VCaP (cell line): ENCODE measurements at regions not wholly inside any gene's neighbourhood (a gene's known extent, or its start where the extent isn't known, plus 50 kb on each side); places are given as distances from the start of the nearest gene placed in this dataset.

Source experiments
- H3K27ac ChIP-seq: fragments of 450-650 bp; 2 replicates; pipeline ENCODE4 v1.5.1; 2017
- CTCF ChIP-seq: fragments of 450-650 bp; conservative IDR thresholded peaks from 2 replicates; pipeline ENCODE4 v1.5.1; 2017; ENCODE audit warnings: mild to moderate bottlenecking, moderate library complexity

DNA sequence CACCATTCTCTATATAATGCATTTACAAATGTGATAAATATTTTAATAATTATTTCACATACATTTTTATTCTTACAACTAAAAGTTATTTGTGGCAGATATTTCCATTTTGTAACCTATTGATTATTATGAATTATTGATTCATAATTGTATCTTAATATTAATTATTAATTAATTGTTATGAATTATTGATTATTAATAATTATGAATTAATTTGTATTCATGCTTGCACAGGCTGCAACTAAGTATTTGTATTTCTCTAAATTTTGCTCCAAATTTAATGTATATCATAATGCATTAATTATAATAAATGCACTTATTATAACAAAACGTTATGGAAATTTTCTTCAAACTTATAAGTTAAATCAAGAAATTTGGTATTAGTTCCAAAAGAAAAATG lies 929.7 kb downstream of the PCDH7 start:
- no peak overlapping the region for H3K27ac ChIP-seq
- no peak for TF ChIP-seq CTCF

DNA sequence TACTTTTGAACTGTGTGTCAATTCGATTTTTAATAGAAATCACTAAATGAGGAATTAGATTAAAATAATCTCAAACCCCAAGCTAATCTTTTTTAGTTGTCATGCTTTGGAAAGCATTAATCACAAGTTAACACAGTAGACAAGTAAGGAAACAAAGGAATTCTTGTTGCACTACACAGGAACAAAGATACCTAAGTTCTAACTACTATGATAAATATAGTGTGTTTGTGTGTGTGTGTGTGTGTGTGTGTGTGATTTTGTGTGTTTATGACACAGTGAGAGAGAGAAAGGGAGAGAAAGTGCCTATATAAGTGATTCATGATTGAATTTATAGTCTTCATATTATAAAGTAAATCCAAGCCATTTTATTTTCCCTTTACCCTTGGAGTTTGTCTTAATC lies 931.4 kb downstream of the PCDH7 start:
- TF ChIP-seq CTCF: no peak
- H3K27ac ChIP-seq: no peak overlapping the region

DNA sequence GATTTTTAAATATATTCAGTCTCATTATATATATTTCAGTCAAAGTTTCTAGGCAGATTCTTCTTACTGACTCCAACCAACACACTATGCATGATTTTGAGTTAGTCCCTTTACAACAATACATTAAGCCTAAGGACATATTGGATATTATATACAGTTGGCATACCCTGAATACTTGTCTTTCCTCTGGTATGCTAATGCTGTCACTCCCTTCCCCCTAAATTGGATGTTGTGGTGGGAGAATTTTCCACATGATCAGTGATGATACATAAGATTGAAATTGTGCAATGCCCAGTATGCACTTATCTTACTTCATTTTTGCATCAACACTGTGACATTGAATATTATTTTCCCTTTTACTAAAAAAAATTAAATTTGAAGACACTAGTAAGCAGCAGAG lies 935.2 kb downstream of the PCDH7 start:
- TF ChIP-seq CTCF: no peak
- no peak overlapping the region for H3K27ac ChIP-seq

- TF ChIP-seq CTCF: no peak
- H3K27ac ChIP-seq: no peak overlapping the region
Measured at GRCh38 chr4:31657859-31658570, 937.8 kb downstream of the PCDH7 start.

GRCh38 chr4:31660916-31661315 lies 940.7 kb downstream of the PCDH7 start:
- no peak overlapping the region for H3K27ac ChIP-seq
- TF ChIP-seq CTCF: no peak

DNA sequence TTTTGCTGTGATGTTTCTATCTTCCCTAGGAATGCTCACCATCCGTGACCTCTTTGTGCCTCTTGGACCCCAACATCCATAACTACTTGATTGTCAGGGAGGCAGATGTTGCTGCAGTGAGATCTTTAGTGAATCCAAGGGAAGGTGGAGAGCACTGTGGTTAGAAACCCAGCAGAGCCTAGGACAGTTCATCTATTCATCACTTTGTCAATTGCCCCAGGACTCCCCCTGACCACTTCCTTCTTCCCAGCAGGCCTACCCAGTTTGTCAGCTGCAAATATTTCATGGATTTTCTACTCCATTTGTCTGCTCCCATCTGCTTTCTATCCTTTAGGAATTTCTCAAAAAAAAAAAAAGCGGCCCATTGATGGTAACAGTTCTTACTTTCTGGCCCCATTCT lies 942.8 kb downstream of the PCDH7 start:
- no peak overlapping the region for H3K27ac ChIP-seq
- TF ChIP-seq CTCF: no peak

- no peak overlapping the region for H3K27ac ChIP-seq
- no peak for TF ChIP-seq CTCF
Measured at GRCh38 chr4:31667686-31668085, 947.5 kb downstream of the PCDH7 start.
